ENCODE measurements at regions not wholly inside any gene's neighbourhood (a gene's known extent, or its start where the extent isn't known, plus 50 kb on each side); places are given as distances from the start of the nearest gene placed in this dataset.

GRCh38 chr20:52637201-52637600 lies 335.0 kb upstream of the TSHZ2 start:
- intact Hi-C loops (cut with micrococcal nuclease; ENCODE audit: unreplicated experiment): no loop called here
- H3K9me3 ChIP-seq (ENCODE audit: low read depth, low read length, poor library complexity, severe bottlenecking): no peaks in the 10 kb centered on the region
- H3K4me1 ChIP-seq (ENCODE audit: insufficient read depth, low read length, poor library complexity, severe bottlenecking): no peaks in the 10 kb centered on the region
- H3K36me3 ChIP-seq (ENCODE audit: insufficient read depth, low read length, poor library complexity, severe bottlenecking): no peaks in the 10 kb centered on the region
- no peak for DNase-seq (ENCODE audit: low spot score)
- CTCF ChIA-PET: no interaction called here
- H3K27me3 ChIP-seq (replicated peaks; ENCODE audit: insufficient read depth, low read depth, low read length, poor library complexity): no peaks in the 10 kb centered on the region
- TF ChIP-seq EZH2 (IDR thresholded peaks at IDR 0.05; ENCODE audit: borderline replicate concordance, low read depth, low read length, poor library complexity, severe bottlenecking) (no peak), CTCF (conservative IDR thresholded peaks at IDR 0.05; ENCODE audit: low read depth, low read length) (no peak)
- POLR2A ChIA-PET (ENCODE audit: low non-redundant PET): no interaction called here
- H3K4me3 ChIP-seq (ENCODE audit: low read depth, low read length, poor library complexity, severe bottlenecking): no peak overlapping the region
- H3K27ac ChIP-seq (ENCODE audit: low read depth, low read length, poor library complexity, severe bottlenecking): no peak overlapping the region
- BruUV-seq (replicated peaks): no TSS peak

GRCh38 chr20:52631469-52631868 lies 340.7 kb upstream of the TSHZ2 start:
- no peaks in the 10 kb centered on the region for H3K36me3 ChIP-seq (ENCODE audit: insufficient read depth, low read length, poor library complexity, severe bottlenecking)
- no TSS peak for BruUV-seq (replicated peaks)
- POLR2A ChIA-PET (ENCODE audit: low non-redundant PET): no interaction called here
- no peaks in the 10 kb centered on the region for H3K27me3 ChIP-seq (replicated peaks; ENCODE audit: insufficient read depth, low read depth, low read length, poor library complexity)
- H3K4me1 ChIP-seq (ENCODE audit: insufficient read depth, low read length, poor library complexity, severe bottlenecking): no peaks in the 10 kb centered on the region
- CTCF ChIA-PET: no interaction called here
- H3K4me3 ChIP-seq (ENCODE audit: low read depth, low read length, poor library complexity, severe bottlenecking): no peak overlapping the region
- TF ChIP-seq CTCF (conservative IDR thresholded peaks at IDR 0.05; ENCODE audit: low read depth, low read length) (no peak), EZH2 (IDR thresholded peaks at IDR 0.05; ENCODE audit: borderline replicate concordance, low read depth, low read length, poor library complexity, severe bottlenecking) (no peak)
- H3K27ac ChIP-seq (ENCODE audit: low read depth, low read length, poor library complexity, severe bottlenecking): no peak overlapping the region
- no peaks in the 10 kb centered on the region for H3K9me3 ChIP-seq (ENCODE audit: low read depth, low read length, poor library complexity, severe bottlenecking)
- DNase-seq (ENCODE audit: low spot score): no peak
- intact Hi-C loops (cut with micrococcal nuclease; ENCODE audit: unreplicated experiment): no loop called here

- CTCF ChIA-PET: no interaction called here
- BruUV-seq (replicated peaks): no TSS peak
- DNase-seq (ENCODE audit: low spot score): no peak
- Histone ChIP-seq H3K4me3 (ENCODE audit: low read depth, low read length, poor library complexity, severe bottlenecking) (no peak overlapping the region), H3K36me3 (ENCODE audit: insufficient read depth, low read length, poor library complexity, severe bottlenecking) (no peaks in the 10 kb centered on the region), H3K9me3 (ENCODE audit: low read depth, low read length, poor library complexity, severe bottlenecking) (no peaks in the 10 kb centered on the region), H3K27ac (ENCODE audit: low read depth, low read length, poor library complexity, severe bottlenecking) (no peak overlapping the region), H3K27me3 (replicated peaks; ENCODE audit: insufficient read depth, low read depth, low read length, poor library complexity) (no peaks in the 10 kb centered on the region), H3K4me1 (ENCODE audit: insufficient read depth, low read length, poor library complexity, severe bottlenecking) (no peaks in the 10 kb centered on the region)
- POLR2A ChIA-PET (ENCODE audit: low non-redundant PET): no interaction called here
- intact Hi-C loops (cut with micrococcal nuclease; ENCODE audit: unreplicated experiment): no loop called here
- TF ChIP-seq CTCF (conservative IDR thresholded peaks at IDR 0.05; ENCODE audit: low read depth, low read length) (no peak), EZH2 (IDR thresholded peaks at IDR 0.05; ENCODE audit: borderline replicate concordance, low read depth, low read length, poor library complexity, severe bottlenecking) (no peak)
These were observed 342.0 kb upstream of the TSHZ2 start for GRCh38 chr20:52630138-52630537.
